ENCODE measurements at regions not wholly inside any gene's neighbourhood (a gene's known extent, or its start where the extent isn't known, plus 50 kb on each side); places are given as distances from the start of the nearest gene placed in this dataset.

- H3K27ac ChIP-seq (ENCODE audit: low read depth, low read length): no peak overlapping the region
Observed at GRCh38 chr12:123032736-123033391, 52.4 kb downstream of the ARL6IP4 start.

More at GRCh38 chr12:123032736-123033391, 52.4 kb downstream of the ARL6IP4 start:
- Histone ChIP-seq H3K79me2 (ENCODE audit: insufficient read depth, low read length) (no peaks in the 10 kb centered on the region), H3K4me2 (ENCODE audit: low read depth, low read length, poor library complexity, severe bottlenecking) (no peak overlapping the region), H3F3A (ENCODE audit: insufficient read depth) (no peaks in the 10 kb centered on the region), H3K27me3 (ENCODE audit: low read length) (no peaks in the 10 kb centered on the region), H3K36me3 (ENCODE audit: low read length) (no peaks in the 10 kb centered on the region), H3K9me2 (replicated peaks; ENCODE audit: insufficient read depth, low read length) (no peaks in the 10 kb centered on the region), H3K4me3 (ENCODE audit: insufficient read depth, low read length, poor library complexity, severe bottlenecking) (no peak overlapping the region), H3K9ac (ENCODE audit: low read length) (no peak overlapping the region), H4K20me1 (ENCODE audit: low read depth, low read length) (no peaks in the 10 kb centered on the region), H3K9me3 (ENCODE audit: insufficient read depth, low read length) (no peaks in the 10 kb centered on the region), H2AFZ (ENCODE audit: low read depth, low read length, severe bottlenecking) (no peak overlapping the region)
- TF ChIP-seq EZH2phosphoT487 (conservative IDR thresholded peaks at IDR 0.05; ENCODE audit: low read length): no peak
- TF ChIP-seq CTCF (IDR thresholded peaks at IDR 0.05; ENCODE audit: insufficient read depth, low read length, poor library complexity, severe bottlenecking): no peak

Measured in SU-DHL-6 (cell line).